Left cardiac atrium (tissue), 4 donors: ENCODE measurements at regions not wholly inside any gene's neighbourhood (a gene's known extent, or its start where the extent isn't known, plus 50 kb on each side); places are given as distances from the start of the nearest gene placed in this dataset.

Experiments
- ATAC-seq, 2 donors: fragments of 200-7000 bp; cut with Tn5 transposase; one replicate each; pipeline ENCODE4 v1.9.1; 2020; ENCODE audit warnings: mild to moderate bottlenecking in 2 of 2, moderate library complexity in 2 of 2
- DNase-seq: peaks from one replicate; pipeline ENCODE4 v3.0.0-alpha.2; 2020
- intact Hi-C, 2 donors: fragments of 100-400 bp; cut with DNase I; formaldehyde crosslinking; loops; one replicate each; pipeline versions ENCODE4 v1.14.1 to v1.15.1; 2022 to 2023
- donor health status: DM: no; HTN: yes; CAD: no.
- donor health status: DM: no; HTN: yes; CAD: no; lungs with severe emphysema.
- donor health status: DM: yes; HTN: yes; CAD: no.
- donor health status: Dilated cardiomyopathy.

DNA sequence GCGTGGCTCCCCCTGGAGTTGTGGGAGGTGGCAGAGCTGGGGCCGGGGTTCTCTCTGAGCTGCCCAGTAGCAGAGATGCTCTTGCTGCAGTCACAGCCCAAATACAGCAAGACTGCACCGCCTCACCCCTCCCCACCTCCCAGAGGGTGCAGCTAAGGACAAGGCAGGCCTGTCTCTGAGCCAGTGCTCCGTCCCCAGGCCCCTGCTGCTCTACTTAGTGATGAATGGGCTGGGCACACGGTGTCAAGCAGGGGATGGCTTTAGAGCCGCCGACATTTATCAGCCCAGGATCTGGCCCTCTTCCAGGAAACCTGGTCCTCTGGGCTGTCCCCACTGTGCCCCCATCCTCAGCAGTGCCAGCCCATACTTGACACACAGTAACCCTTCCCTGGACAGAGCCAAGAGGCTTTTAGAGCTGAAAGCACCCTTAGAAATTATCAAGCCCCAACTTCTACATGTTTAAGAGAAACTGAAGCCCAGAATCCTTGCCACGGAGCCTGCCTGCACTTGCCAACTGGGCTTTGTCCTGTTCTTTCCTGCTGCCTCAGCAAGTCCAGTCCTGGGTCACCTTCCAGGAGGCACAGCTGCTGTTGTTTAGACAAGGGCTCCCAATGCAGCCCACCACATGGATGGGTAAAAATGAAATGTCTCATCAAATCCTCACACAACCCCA is 137.1 kb upstream of the UNC5B start:
- ATAC-seq, result peak; percentile 79 to 84
- no peak for DNase-seq
- intact Hi-C loops, result loop anchor here in 1 of 2 donors (10.0 kb wide), 1 partner anchor 110 kb away; no protein-coding TSS in a partner anchor

DNA sequence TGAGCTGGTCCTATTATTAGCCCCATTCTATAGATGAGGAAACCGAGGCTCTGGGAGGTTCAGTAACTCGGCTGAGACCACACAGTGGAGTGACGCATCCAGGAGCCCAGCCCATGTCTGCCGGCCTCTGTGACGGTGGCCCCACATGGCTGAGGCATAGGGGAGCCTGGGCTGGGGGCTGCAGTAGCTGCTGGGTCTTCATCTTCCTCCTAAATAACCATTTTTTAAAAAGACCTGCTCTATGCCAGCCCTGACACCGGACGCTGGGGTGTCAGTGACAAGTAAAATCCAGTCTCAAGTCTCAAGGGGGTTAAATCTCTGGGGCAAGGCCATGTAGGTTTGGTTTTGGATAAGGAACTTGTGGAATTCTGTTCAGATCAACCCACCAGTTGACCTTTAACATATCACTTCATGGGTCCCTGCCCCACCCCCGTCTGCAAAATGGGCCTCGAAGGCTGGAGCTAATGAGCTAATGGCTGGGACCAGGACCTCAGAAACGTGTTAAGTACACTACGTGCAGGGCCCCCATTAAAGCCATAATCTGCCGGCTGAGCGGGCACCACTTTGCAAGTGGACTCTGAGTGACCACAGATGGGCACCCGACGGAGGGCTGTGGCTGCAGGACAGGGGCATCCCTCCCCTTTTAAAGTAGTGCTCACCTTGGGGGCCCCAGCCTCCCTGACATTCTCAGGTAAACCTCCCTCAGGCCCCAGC is 136.5 kb upstream of the UNC5B start:
- no peak for DNase-seq
- intact Hi-C loops, result loop anchor here in 1 of 2 donors (10.0 kb wide), 1 partner anchor 109 kb away; no protein-coding TSS in a partner anchor
- no peak for ATAC-seq

DNA sequence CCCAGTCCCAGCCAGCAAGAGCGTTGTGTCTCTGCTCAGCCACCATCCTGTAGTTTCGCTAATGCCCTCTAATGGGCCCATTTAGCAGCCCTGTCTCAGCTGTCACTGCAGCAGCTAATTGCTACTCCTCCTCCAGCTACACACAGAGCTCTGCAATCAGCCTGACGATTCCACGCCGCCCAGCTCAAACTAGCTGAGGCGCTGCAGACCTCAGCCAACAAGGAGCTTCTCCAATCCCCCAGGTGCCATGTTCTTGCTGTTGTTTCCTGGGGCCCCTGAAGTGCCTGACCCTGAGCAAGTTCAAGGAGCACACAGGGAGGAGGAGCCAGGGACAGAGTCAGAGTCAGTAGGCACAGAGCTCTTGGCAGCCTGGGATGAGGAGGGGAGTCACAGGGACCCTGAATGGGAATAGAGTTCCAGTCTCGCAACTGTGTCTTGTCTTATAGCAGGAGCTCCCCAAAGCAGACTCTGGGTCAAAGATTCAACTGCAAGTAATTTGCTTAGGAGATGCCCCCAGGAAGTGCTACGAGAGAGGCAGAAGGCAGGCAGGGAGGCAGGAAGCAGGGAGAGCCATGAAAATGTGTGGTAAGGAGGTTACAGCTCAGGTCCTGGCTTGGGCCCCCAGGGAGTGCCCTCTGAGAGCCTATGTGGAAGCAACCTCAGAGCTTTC is 135.8 kb upstream of the UNC5B start:
- intact Hi-C loops, result loop anchor here in 1 of 2 donors (10.0 kb wide), 1 partner anchor 108 kb away; no protein-coding TSS in a partner anchor
- DNase-seq, result no peak

DNA sequence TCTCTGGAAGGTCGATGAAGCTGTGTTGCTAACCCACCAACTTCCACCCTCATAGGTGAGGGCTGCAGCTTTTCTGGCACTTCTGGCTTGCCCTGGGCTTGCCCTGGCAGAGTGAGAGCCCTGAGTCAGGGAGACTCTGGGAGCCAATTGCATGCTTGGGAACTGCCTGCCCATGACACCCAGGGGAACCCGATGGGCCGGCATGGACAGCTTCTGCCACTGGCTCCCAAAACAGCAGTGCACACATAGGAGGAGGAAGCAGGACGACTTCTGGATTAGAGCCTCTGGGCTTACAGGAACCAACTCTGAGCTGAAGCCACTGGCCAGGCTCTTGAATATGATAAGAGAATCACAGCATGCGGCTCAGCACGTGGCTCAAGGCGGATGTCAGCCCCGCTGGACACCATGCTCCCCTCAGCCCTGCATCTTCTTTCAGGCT is 135.2 kb upstream of the UNC5B start:
- DNase-seq (no peak), ATAC-seq (peak; percentile 9 to 55)
- intact Hi-C loops, result loop anchor here in 1 of 2 donors (10.0 kb wide), 1 partner anchor 108 kb away; no protein-coding TSS in a partner anchor

More for the DNA sequence above, 135.8 kb upstream of the UNC5B start:
- no peak for ATAC-seq

DNA sequence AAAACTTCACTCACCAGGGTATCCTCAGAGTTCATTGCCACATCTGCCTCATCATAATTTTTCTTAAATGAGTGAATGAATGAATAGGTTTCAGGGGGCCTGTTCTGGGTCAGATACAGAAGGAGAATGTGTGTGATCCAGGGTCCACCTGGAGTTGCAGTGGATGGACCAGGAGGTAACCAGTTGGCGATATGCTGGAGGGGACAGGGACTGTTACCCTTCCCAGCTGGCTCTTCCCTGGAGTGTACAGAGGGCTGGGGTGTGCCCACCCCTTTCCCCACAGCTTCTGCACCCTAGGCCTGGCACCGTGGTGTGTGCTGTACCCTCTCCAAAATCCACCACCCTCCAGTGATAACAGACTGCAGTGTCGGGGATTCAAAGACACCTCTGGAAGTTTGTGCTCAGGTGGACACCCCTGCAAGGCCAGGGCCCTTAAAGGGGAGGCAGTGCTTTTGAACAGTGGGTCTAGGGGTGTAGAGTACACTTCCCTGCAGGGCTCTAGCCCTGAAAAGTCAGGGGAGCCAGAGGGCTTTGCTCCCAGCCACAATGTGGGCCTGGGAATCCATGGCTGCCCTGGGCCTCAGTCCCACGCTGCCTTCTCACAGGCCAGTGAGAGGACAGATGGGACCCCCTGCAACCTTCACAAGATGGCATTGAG is 134.4 kb upstream of the UNC5B start:
- intact Hi-C loops, result loop anchor here in 1 of 2 donors (10.0 kb wide), 1 partner anchor 107 kb away; no protein-coding TSS in a partner anchor
- ATAC-seq (no peak), DNase-seq (no peak)

DNA sequence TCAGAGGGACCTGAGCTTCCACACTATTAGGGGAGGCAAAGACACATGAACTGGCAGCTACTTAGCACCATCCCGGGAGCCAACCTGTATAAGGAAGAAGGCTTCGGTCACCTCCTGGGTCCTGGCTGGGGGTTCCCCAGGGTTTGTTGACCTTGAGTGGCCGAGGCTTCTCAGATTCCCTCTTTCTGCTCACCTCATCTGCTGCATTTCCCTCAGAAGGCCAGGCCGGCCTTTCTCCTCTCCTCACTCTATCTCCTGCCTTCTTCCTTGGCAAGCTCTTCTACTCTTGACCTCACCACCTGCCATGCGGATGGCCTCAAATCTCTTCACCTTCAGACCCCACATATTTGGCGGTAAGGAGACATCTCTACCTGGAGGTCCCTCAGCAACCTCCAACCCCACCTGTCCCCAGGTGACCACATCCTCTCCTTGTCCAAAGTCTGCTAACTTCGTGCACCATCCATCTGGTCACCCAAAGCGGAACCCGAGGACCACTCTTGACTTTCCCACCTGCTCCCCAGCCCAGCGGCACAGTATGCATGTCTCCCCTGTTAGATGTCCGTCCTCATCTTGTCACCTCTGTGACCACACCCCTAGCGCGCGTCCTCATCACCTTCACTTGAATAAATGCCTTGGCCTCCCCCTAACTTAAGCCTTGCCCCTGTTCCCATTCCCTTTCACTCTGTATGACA is 133.8 kb upstream of the UNC5B start:
- DNase-seq (no peak), ATAC-seq (no peak)
- intact Hi-C loops, result loop anchor here in 1 of 2 donors (10.0 kb wide), 1 partner anchor 106 kb away; no protein-coding TSS in a partner anchor

DNA sequence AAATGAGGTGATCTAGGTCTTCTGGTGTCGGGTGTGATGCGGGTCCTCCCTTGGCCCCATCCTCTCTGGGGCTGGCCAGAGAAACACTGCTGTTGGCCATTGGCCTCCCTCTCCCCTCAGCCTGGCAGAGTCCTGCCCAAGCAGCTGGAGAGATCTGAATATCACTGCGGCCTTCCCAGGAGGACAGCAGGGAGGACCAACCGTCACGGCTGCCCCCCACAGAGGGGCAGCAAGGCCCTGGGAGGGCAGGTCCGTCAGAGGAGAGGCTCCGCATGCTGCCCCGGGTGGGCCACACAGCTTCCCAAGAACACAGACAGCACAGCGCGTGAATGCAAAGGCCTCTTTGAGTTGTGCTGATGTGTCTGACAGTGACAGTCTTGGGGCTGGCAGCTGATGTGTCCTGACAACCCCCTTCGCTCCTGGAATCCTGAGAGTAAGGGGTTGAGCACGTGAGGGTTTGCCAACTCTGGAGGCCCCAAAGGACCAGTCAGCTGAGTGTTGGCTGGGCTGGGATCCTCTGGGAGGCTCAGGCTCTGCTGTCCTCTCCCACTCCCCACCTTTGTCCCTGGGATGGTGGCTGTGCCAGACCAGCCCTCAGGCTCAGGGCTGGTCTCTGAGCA is 132.5 kb upstream of the UNC5B start:
- intact Hi-C loops, result loop anchor here in 1 of 2 donors (10.0 kb wide), 1 partner anchor 105 kb away; no protein-coding TSS in a partner anchor
- DNase-seq (no peak), ATAC-seq (no peak)

DNA sequence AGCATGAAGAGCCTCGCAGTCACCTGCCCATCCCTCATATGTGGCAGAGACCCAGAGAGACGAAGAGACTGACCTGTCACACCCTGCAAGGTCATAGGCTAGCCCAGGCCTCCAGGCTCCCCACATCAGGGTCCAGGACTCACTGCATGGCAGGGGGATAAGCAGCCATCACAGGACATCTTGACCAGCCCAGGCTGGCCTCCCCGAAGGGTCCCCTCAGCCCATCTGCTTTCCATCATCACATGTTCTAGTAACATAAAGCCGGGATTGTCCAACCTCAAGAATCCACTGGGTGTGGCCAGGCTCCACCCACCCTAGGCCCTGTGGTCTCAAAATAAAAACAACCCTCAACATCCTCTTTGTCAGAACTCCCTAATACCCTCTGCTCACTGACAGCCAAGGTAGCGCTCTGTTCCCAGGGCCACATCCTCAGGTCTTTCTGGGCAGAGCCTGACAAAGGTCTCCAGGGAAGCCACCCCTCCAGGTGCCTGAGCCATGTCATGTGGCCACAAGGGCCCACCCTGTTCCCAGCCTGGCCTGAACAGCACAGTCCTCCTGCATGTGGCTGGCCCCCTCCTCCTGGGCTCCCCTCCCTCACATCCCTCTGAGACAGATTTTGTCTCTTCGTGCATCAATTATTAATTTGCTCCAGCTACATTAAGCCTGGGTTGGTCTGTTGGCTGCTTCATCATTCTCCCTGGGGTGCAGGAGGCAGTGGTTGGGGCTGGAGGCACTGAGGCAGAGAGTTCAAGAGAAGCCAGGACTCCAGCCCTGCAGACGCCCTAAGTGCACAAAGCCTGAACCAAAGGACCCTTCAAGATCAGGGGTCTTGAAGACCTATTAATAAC is 131.8 kb upstream of the UNC5B start:
- ATAC-seq (no peak), DNase-seq (no peak)
- intact Hi-C loops, result no loop called here

DNA sequence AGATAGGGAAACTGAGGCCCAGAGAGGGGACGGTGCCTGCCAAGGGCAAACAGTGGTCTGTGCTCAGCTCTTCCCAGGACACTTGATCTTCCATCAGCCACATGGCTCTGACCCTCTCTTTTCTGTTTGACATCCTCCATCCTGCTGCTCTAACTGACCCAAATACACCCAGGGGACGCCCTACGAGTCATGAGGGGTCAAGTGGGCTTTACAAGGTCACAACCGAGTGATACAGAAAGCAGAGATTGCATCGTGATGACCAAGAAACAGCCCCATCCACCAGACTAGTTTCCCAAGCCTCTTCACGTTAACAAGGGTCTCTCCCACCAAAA is 131.2 kb upstream of the UNC5B start:
- ATAC-seq (no peak), DNase-seq (no peak)
- intact Hi-C loops, result no loop called here

DNA sequence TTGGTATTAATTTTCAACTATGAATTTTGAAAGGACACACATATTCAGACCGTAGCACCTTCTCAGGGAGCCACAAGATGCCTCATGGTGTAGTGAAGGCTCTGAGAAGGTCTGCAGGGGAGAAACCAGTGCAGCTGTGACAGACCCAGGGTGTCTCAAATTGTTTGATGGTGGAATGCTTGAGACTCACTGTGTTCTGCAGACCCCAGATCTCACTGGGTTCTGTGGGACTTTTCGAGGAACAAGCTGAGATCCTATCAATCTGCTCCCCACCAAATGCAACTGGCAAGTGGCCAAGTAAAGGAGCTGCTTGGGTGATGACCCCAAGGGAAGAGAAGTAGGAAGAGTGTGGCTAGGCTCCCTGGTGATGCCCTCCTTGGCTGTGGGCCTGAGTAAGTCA is 130.5 kb upstream of the UNC5B start:
- no peak for ATAC-seq
- intact Hi-C loops, result no loop called here
- DNase-seq, result no peak

DNA sequence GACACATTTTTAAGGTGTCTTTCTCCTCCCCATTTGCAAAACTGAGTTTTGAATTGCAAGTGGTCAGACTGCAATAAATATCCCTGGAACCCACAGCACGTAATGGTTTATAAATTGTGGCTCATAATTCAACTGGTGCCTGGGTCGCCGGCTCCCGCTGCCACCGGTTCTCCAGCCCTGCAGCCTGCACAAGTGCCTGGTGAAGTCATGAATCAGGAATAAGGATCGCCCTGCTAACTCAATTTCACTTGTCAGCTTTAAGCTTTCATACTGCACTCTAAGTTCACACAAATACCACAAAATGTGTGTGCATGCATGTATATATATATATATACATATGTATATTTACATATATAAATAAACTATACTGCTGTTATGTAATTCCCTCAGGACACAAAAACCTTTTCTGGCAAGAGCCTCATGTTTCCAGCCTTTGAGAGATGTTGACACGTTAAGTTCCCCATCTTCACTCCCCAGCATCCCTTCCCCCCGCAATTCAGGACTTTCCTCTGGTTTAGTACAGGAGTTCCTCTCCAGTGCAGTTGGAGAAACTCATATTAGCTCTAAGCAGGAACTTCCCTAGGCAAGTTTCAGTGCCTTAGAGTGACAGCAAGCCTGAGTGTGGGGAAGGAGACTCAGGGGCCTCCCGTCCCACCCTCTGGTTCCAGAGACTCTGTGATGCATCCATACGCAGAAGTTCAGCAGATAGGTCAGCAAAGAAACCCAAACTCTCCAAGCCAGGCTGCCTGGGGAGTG is 129.2 kb upstream of the UNC5B start:
- ATAC-seq, result no peak
- no peak for DNase-seq
- intact Hi-C loops, result no loop called here

DNA sequence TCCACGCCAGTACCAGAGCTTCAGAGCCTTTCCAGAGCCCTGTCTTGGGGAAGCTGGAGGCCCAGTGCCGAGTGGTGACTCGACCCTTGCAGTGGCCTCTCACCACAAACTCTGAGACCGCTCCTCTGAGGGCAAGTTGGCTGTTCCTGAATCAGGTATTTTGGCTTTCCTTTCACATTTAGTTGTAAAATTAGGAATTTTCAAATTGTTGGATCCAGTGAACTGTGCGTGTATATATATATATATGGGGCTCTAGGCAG is 128.7 kb upstream of the UNC5B start:
- intact Hi-C loops, result no loop called here
- no peak for DNase-seq
- no peak for ATAC-seq

DNA sequence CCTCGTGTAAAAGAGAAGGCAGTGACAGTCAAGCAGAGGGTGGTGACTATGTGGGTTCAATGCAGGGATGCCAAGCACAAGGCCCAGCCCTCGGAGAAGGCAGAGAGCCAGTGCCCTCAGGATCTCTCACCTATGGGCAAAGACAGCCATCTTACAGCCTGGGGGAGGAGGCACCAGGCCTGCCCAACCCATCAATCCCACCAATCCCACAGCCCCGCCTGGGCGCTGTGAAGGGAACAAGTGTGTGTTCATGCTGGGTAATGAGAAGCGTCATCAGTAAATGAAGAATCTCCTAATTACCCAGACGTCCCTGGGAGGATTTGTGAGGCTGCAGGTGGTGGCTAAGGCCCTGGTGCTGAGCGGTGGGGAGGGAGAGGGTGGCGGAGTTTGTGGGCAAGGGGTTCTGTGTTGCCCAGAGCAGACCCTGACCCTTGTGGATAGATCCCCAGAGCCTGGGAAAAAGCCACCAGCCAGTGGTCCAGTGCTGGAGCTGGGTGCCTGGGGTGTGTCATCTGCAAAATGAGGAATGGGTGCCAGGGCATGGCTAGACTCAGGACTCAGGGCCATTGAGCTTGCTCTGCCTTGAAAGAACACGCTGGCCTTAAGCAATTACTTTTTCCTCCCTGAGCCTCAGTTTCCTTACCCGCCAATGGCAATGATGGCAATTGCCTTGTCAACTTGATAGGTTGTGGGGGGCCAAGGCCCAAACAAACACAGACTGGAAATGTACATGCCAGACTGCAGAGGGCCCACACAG is 128.1 kb upstream of the UNC5B start:
- ATAC-seq (no peak), DNase-seq (no peak)
- intact Hi-C loops, result no loop called here

DNA sequence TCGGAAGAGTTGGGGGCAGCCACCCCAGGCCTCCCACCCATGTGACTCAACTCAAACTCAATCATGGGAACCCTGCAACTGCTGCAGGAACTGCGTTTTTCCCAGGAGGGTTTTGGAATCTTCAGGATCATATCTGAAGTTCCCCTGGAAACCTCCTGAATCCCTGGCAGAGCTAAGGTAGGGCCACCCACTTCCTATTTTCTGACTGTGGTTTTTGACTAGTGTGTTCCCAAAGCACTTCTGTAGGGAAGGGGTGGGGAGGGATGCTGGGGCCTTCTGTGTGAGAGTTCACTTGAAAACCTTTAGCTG is 127.6 kb upstream of the UNC5B start:
- ATAC-seq (no peak), DNase-seq (no peak)
- intact Hi-C loops, result no loop called here

DNA sequence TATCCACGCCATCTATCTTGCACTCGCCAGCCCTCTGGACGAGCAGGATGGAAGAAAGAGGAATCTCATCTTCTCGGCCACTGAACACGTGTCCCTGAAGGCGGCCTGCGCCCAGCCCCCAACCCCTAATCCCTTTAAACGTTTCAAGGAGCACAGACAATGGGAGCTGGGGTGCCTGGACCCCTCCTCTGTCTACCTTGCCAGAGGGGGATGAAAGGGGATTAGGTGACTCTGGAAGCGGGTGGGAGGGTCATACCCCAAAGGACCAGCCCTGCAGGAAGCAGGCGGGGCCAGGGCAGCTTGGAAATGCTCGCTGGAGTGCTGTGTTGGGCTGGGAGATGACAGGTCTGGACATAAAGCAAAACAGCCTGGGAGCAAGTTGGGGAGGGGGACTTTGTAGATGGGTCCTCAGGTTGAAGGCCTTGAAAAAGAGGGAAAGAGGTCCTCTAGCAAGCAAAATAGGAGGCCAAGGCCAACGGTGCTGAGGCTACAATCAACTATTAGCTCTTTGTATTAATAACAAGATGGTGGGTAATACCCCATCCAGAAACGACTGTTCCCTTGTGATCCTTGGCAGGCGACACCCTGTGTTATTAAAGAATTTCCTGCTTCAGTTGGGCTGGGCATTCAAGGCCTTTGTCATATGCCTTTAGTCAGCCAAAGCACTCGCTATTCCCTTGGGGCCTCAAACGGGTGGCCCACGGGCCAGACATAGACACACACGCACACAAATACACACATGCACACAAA is 126.5 kb upstream of the UNC5B start:
- intact Hi-C loops, result no loop called here
- DNase-seq (no peak), ATAC-seq (no peak)
